ENCODE measurements at regions not wholly inside any gene's neighbourhood (a gene's known extent, or its start where the extent isn't known, plus 50 kb on each side); places are given as distances from the start of the nearest gene placed in this dataset.

GRCh38 chr12:5335069-5335468, 96.8 kb upstream of the NTF3 start:
- no peak for TF ChIP-seq CTCF (IDR thresholded peaks at IDR 0.05)
- TF ChIP-seq POLR2AphosphoS5 (IDR thresholded peaks at IDR 0.05): no peak
- TF ChIP-seq POLR2A (IDR thresholded peaks at IDR 0.05): no peak
- TF ChIP-seq EP300 (IDR thresholded peaks at IDR 0.05): no peak

All from gastroesophageal sphincter (tissue), 3 donors.